Inflammatory macrophage treated with lipopolysaccharide for 1 hour (primary cell): ENCODE measurements at regions not wholly inside any gene's neighbourhood (a gene's known extent, or its start where the extent isn't known, plus 50 kb on each side); places are given as distances from the start of the nearest gene placed in this dataset.
"Not testable (repeated sequence)": the region's sequence is repeated elsewhere in the genome, so short reads cannot be mapped to it uniquely, and the experiment has no call there.

Experiments used
- DNase-seq, 2 donors: peaks; one replicate each; pipeline ENCODE4 v3.0.0-alpha.2; 2020 to 2022

DNA sequence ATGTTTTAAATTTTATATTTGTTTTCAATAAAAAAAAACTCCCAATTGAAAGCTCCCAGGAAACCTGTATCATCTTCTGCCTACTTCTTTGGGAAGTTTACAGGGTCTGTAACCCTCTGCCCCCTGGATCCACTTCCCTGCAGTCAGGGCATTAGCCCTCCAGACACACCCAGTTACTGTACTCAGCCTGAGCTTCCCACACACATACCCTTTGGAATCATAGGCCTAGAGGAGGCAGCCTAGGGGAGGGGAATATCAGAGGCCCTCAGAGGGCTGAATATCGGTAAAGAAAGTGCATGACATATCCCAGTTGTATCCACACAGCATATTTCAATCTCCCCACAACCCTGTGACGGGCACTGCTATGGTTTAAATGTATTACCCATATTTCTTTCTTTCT lies 56.2 kb upstream of the TFPI start:
- DNase-seq: not testable (repeated sequence)

DNA sequence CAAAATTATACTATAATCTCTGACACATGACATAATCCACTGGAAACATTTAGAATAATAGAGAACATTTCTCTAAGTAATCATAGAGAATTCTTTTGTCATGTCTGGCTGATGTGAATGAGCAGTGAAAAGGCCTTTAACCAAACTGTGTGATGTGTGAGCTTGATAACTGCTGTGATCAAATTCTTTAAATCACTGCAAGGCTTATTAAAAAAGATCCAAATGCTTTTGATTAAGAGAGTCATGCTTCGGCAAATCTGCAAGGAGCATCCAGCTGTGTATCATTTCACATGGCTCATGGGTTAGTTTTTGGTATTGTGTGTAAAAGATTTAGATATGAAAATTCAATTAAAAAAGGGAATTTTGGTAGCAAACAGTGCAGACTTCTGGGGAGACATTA lies 58.6 kb upstream of the TFPI start:
- no peak for DNase-seq

DNA sequence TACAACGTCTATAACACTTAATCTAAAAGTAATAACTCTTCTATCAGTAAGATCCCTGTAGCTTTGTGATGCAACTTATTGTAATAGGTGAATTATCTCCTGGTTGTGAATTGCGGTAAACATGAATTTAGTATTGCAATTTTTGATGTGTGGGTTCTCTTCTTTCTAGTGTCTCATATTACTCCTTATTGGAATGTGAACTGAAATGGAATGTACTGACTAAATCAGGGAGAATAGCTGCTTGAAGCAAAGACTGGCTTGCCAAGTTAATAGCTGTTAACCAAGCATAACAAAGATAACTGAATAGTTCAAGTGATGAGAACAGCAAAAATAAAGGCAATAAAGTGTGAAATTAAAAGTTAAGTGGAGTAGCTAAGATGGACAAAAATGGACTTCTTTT lies 60.5 kb upstream of the TFPI start:
- DNase-seq: no peak

GRCh38 chr2:187615364-187615763 lies 61.1 kb upstream of the TFPI start:
- DNase-seq: no peak

- DNase-seq: no peak
Measured at GRCh38 chr2:187615902-187616301, 61.7 kb upstream of the TFPI start.

GRCh38 chr2:187617120-187617519 lies 62.9 kb upstream of the TFPI start:
- DNase-seq: no peak

- no peak for DNase-seq
Measured at GRCh38 chr2:187617905-187618304, 63.7 kb upstream of the TFPI start.

DNA sequence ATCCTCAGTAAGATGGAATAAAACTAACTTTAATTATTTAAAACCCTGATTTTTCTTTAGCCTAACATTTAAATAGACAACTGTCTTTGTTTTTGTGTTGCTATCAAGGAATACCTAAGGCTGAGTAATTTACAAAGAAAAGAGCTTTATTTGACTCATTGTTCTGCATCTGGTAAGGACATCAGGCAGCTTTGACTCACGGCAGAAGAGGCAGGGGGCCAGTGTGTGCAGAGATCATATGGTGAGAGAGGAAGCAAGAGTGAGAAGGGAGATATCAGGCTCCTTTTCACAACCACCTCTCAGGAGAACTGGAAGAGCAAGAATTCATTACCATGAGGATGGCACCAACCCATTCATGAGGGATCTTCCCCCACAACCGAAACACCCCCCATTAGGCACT lies 64.6 kb upstream of the TFPI start:
- DNase-seq: no peak

- DNase-seq: no peak
Measured at GRCh38 chr2:187627153-187627552, 72.9 kb upstream of the TFPI start.

DNA sequence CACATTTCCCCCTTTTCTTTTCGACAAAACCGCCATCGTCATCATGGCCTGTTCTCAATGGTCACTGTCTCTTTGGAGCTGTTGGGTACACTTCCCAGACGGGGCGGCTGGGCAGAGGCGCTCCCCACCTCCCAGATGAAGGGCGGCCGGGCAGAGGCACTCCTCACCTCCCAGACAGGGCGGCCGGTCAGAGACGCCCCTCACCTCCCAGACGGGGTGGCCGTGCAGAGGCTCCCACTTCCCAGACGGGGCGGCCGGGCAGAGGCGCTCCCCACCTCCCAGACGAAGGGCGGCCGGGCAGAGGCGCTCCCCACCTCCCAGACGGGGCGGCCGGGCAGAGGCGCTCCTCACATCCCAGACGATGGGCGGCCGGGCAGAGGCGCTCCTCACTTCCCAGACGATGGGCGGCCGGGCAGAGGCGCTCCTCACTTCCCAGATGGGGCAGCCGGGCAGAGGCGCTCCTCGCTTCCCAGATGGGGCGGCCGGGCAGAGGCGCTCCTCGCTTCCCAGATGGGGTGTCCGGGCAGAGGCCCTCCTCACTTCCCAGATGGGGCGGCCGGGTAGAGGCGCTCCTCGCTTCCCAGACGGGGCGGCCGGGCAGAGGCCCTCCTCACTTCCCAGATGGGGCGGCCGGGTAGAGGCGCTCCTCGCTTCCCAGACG lies 82.6 kb upstream of the TFPI start:
- DNase-seq: not testable (repeated sequence)

GRCh38 chr2:187637392-187637740 lies 83.1 kb upstream of the TFPI start:
- not testable (repeated sequence) for DNase-seq

DNA sequence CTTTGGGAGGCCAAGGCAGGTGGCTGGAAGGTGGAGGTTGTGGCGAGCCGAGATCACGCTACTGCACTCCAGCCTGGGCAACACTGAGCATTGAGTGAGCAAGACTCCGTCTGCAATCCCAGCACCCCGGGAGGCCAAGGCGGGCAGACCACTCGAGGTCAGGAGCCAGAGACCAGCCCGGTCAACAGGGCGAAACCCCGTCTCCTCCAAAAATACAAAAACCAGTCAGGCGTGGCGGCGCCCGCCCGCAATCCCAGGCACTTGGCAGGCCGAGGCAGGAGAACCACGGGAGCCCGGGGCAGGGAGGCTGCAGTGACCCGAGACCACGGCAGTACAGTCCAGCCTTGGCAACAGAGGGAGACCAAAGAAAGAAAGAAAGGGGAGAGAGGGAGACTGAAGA lies 83.5 kb upstream of the TFPI start:
- not testable (repeated sequence) for DNase-seq

- DNase-seq: no peak
Measured at GRCh38 chr2:187638840-187639239, 84.6 kb upstream of the TFPI start.

DNA sequence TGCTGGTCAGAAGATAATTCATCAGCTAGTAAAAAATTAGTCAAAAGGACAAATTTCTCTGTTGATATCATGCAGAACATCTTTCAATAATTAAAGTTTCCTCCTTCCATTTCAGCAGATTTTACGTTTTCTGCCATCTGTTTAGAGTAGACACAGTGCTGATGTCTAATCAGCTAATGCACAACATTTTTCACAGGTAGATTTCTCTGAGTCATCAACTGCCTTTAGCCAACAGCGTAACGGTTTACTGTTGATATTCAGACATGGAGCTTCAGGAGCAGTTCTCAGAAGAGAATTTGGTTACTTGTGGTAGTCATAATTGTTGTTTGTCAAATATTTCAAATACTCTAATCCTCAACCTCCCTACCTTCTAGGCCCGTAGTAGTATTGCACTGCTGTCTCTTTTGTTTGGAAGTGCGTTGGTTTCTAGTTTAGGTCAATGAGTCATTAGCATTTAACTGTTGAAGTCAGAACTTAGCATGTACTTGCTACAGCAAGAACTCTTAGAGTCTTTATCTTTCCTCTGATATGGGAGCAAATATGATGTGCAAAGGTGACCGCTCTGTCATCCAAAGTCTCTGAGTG lies 86.8 kb upstream of the TFPI start:
- DNase-seq: no peak

- DNase-seq: no peak
Measured at GRCh38 chr2:187642498-187642897, 88.3 kb upstream of the TFPI start.

DNA sequence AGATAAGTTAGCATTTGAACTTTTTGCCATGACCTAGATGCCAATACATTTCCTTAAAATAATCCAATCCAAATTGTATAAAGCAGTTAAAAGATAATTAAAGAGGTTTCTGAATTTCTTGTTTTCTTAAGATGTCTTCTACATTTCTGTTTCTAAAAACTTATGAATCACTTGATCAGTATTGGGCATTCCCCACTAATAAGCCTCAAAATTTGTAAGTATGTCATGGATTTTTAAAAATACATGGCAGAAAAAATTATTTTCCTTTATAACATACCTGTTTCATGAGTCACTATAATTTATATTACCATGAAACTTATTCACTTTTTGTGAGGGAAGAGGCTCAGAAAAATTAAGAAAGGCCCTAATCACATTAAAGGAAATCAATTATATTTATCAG lies 90.3 kb upstream of the TFPI start:
- no peak for DNase-seq

GRCh38 chr2:187644981-187645380 lies 90.7 kb upstream of the TFPI start:
- DNase-seq: no peak

DNA sequence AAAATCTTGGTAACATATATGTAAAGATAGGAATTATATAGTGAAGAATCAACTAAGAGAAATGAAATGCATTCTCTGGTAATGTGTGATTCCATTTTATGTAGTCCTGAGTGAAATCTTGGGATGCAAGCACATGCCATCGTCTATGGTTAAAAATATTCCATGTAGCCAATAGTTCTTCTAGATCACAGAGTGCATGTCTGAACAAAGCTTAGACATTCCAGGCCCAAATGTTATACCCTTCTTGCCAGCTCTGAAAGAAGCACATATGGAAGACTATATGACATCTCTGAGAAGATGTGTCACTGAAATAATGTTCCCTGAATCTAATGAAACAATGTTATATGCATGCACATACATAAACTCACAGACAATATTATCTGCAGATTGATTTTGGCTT lies 92.3 kb upstream of the TFPI start:
- no peak for DNase-seq

DNA sequence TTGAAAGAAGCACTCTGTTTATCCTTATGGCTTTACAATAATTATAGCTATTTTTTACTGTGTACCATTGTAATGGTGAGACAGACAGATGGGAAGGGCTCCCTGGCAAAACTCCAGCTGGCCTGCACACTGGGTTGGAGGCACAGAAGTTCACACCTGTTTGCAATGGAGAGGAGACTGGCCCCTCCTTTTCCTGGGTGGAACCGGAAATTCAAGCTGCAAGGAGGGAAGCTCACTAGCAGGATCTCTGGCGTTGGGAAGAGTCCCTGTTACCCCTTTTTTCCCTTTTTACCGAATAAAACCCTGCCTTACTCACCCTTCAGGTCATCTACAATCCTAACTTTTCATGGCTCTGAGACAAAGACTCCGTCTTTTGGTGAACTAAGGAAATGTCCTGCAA lies 100.3 kb upstream of the TFPI start:
- no peak for DNase-seq

- DNase-seq: no peak
Measured at GRCh38 chr2:187655001-187655400, 100.8 kb upstream of the TFPI start.

- no peak for DNase-seq
Measured at GRCh38 chr2:187656123-187656522, 101.9 kb upstream of the TFPI start.

DNA sequence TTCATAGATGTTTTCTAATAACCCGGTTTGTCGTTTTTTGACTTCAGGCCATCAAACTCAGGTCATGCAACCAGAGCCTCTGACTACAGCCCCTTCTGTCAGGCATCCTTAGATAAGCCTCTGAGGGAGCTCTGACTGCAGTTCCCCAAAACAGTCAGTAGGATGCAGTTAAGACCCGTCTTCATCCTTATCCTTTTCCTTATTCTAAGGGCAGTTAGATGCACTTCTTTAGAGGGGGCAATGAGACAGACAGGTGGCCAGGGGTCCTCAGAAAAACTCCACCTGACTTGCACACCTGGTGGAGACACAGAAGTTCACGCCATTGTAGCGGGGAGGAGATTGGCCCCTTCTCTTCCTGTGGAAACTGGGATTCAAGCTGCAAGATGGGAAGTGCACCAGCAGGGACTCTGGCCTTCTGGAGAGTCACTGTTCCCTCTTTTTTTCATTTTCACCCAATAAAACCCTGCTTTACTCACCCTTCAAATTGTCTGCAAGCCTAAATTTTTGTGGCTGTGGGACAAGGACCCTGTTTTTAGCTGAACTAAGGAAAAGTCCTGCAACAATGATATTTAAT lies 104.8 kb upstream of the TFPI start:
- DNase-seq: no peak

GRCh38 chr2:187676050-187676449 lies 121.8 kb upstream of the TFPI start:
- not testable (repeated sequence) for DNase-seq

DNA sequence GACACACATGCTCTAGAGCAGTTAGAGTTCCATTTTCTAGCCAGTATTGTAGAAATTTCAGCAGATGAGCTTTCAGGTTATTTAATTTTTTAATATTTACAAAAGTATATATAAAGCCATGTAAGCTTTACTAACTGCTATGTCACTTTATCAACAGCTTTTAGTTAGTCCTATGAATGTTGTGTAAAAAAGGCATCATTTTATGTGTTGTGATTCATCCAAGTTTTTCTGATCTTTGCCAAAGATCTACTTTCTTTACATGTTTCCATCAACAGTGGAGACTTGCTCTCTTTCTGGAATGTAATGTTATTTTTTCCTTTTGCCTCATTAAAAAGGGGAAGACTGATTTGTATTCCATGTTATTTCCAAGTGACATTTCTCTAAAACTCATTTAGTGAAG lies 125.2 kb upstream of the TFPI start:
- DNase-seq: no peak

DNA sequence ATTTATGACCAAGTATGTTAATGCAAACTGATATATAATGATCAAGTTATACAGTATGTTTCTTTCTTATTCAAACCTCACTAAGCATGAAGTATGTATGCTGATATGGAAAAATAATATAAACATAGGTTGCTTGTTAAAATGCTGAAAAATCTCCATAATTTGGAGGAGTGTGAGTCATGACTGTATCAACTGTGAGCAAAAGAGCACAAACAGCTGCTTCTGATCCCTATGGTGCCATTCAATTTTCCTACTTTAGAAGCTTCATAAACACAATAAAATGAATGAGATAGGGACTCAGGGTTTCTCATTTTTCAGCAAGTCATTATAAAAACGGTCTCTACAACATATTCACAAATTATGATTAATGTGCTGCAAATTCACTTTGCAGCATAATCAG lies 129.9 kb upstream of the TFPI start:
- no peak for DNase-seq
